ENCODE measurements at regions not wholly inside any gene's neighbourhood (a gene's known extent, or its start where the extent isn't known, plus 50 kb on each side); places are given as distances from the start of the nearest gene placed in this dataset.

- no peak for TF ChIP-seq CBX8 (IDR thresholded peaks at IDR 0.05)
- no peak for TF ChIP-seq POLR2A (IDR thresholded peaks at IDR 0.05; ENCODE audit: low read length)
- no peak for TF ChIP-seq CTCF (IDR thresholded peaks at IDR 0.05)
- TF ChIP-seq ELK1 (IDR thresholded peaks at IDR 0.05; ENCODE audit: low read depth, low read length), result no peak
- TF ChIP-seq NFE2L2 (conservative IDR thresholded peaks at IDR 0.05; ENCODE audit: low read length), result no peak
- no peak for TF ChIP-seq REST (IDR thresholded peaks at IDR 0.05)
- TF ChIP-seq CEBPB (IDR thresholded peaks at IDR 0.05), result no peak
- TF ChIP-seq EP300 (IDR thresholded peaks at IDR 0.05), result no peak
- TF ChIP-seq KDM5A (IDR thresholded peaks at IDR 0.05), result no peak
- TF ChIP-seq CHD4 (IDR thresholded peaks at IDR 0.05; ENCODE audit: borderline replicate concordance), result no peak
- TF ChIP-seq USF2 (IDR thresholded peaks at IDR 0.05), result no peak
- no peak for TF ChIP-seq HES2 (IDR thresholded peaks at IDR 0.05)
Observed at GRCh38 chr1:109837852-109838570, 72.6 kb upstream of the CSF1 start.

Data from A549 (cell line).